Stimulated activated CD8-positive, alpha-beta memory T cell treated with anti-CD3 and anti-CD28 coated beads, Interleukin-15, amount 100 ng/mL, for 24 hours (primary cell): ENCODE measurements at regions not wholly inside any gene's neighbourhood (a gene's known extent, or its start where the extent isn't known, plus 50 kb on each side); places are given as distances from the start of the nearest gene placed in this dataset.

ENCODE experiments used
- DNase-seq: peaks from one replicate; pipeline ENCODE4 v3.0.0-alpha.2; 2020; ENCODE audit warnings: low read depth

- DNase-seq, result no peak
Observed at GRCh38 chr10:113326160-113327111, 226.4 kb upstream of the HABP2 start.

GRCh38 chr10:113329121-113329596 is 223.7 kb upstream of the HABP2 start:
- no peak for DNase-seq

- DNase-seq, result no peak
Observed at GRCh38 chr10:113331961-113332360, 220.9 kb upstream of the HABP2 start.

DNA sequence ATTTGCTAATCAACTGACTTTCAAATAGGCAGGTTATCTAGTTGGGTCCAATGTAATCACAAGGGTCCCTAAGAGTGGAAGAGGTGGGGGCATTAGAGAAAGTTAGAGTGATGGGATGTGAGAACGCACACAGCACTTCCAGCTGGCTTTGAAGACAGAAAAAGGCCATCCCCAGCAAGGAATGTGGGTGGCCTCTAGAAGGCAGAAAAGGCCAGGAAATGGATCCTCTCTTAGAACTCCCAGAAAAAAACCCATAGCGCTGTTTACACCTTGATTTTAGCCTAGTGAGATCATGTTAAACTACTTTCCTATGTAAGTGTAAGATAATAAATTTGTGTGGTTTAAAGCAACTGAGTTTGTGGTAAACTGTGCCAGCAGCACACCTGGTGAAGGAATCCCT is 219.5 kb upstream of the HABP2 start:
- no peak for DNase-seq

- DNase-seq, result no peak
Observed at GRCh38 chr10:113335592-113335991, 217.3 kb upstream of the HABP2 start.

- no peak for DNase-seq
Observed at GRCh38 chr10:113336549-113337130, 216.2 kb upstream of the HABP2 start.

DNA sequence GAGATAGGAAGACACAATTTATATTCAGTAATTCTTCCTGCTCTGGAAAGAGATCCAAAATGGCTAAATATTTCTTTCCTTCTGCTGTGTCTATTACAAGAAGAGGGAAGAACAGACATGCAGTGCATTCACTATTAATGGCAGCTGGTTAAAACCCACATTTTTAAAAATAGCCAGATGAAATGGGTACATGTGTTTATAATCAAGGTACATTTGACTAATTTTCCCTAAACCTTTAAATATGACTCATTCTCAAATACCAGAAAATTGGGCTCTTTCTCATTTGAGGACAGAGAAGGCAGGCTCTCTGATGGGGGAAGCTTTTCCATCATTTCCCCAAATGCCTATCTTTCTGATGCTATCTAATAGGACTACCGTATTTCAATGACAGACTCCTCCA is 215.7 kb upstream of the HABP2 start:
- DNase-seq, result no peak

DNA sequence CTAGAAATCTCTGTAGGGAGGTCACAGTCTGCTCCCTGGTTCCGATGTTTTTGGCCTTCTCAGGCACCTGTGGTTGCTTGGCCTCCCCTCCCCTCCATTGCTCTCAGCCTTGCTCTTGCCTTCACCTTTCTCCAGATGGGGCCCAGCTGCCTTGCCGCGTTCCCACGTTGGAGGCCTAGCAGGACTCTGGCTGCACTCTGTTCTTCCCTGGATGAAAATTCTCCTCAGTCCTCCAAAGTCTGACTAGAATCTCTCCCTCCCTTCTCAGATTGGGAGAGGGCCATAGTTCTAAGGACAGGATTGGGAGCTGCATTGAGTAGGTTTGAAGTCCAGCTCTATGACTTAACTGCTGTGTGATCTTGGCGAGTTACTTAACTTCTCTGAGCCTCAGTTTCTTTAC is 213.7 kb upstream of the HABP2 start:
- no peak for DNase-seq

DNA sequence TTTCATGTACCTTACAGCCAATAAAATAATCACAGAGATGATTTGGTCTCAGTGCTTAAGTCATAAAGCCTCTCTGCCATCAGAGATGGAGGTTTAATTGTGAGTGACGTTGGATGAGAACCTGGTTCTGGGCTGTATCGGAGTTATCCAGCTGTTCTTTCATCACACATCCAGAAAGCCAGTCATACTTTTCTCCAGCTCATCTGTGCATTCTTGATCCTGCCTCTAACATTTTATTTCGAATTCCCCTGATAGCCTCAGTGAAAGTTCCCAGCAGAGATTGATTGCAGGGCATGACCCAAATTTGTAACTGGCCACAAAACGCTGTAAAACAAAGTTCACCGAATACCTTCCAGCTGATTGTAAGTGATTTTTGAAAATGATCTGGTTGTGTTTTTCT is 212.6 kb upstream of the HABP2 start:
- no peak for DNase-seq

DNA sequence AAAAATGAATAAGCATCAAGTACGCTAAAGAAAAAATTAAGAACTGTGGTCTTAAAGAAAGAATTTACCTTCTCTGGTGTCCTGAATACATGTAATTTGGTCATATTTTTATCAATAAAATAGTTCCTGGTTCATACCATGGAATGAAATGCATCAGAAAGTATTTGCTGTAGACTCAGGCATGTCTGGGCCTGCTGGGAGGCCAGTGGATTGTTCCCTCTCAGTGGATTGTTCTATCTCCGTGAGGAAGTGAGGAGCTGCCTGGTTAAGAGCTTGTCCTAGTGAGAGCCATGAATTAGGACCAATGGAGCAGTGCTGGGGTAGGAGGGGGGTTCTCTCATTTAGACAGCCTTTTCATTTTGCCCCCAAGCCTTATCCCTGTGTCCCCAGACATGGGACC is 211.7 kb upstream of the HABP2 start:
- no peak for DNase-seq

GRCh38 chr10:113345826-113346624 is 206.8 kb upstream of the HABP2 start:
- DNase-seq, result no peak

DNA sequence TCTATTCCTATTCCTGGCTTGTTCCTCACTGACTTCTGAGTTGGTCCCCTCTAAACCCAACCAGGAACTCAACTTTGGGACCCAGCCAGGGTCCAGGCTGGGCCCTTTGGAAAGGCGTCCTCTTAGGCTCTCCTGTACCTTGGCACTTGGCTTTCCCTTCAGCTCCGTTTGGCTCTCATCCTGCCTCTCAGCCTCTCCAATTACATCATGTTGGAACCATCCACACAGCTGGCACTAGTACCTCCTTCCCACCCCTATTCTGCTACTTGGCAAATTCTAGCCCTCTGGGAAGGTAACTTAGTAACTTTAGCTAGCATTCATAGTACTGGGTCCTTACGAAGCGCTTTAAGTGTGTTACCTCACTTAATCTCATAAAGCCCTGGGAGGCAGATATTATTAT is 205.3 kb upstream of the HABP2 start:
- DNase-seq, result no peak

DNA sequence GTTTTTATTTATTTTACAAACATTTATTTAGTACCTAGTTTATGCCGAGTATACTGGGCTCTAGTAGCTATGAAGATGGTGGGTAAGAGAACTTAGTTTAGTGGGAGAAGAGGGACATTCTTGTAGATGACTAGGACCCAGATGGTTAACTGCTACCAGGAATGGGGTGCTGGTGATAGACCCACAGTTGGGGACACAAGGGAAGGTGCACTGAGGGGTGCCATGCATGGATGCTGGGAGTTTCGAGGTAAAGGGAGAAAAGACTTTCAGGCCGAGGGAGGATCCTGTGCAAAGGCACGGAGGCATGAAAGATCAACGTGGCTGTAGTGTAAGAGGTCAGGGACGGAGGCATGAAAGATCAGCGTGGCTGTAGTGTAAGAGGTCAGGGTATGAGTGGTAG is 204.2 kb upstream of the HABP2 start:
- DNase-seq, result no peak

DNA sequence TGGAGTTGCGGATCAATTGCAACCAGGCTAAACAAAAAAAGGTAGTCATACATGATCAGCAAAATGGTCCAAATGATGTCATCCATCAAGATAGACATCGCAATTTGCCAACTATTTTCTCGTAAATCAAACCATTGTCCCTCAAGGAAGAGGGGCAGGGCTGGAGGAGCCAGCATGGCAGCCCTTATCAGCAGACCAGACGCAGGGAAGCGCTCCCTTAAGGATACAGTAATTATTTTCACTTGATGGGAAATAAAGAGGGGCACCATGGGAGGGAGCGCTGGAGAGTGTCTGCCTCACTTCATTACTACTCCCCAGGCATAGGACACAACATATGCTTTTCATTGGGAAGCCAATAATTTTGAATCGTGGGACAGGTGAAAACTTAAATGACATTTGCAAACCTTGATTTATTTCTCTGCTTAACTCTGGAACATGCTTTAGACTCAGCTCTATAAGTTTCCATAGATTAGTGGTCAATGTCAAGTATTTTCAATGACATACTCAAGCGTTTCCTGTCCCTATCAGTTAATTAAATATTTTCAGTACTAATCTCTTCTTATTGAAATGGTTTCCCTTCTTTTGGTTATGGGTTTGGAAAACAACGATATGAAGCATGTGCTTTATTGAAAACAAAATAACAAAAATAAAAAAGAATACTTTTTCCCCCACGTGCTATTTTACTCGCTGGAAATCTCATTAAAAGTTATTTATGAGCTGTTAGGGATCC is 202.4 kb upstream of the HABP2 start:
- DNase-seq, result no peak

DNA sequence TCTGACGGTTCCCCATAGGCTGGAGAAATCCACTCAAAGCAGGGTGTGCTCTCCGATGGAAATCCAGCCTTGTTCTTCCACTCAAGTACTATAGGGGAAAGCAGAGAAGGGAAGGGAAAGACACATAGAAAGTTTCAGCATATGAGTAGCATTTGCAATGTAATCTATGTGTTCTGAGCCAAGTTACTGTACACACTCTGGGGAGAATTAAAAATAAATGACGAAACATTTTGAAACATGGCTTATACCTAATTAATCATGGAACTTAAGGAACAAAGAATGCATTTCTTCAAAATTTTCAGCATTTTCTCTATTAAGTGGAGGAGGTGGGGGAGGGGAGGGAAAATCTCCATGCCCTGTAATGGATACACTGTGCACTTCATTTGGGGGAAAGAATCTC is 198.1 kb upstream of the HABP2 start:
- no peak for DNase-seq

- no peak for DNase-seq
Observed at GRCh38 chr10:113356794-113357680, 195.8 kb upstream of the HABP2 start.

- DNase-seq, result no peak
Observed at GRCh38 chr10:113357681-113358300, 195.1 kb upstream of the HABP2 start.

DNA sequence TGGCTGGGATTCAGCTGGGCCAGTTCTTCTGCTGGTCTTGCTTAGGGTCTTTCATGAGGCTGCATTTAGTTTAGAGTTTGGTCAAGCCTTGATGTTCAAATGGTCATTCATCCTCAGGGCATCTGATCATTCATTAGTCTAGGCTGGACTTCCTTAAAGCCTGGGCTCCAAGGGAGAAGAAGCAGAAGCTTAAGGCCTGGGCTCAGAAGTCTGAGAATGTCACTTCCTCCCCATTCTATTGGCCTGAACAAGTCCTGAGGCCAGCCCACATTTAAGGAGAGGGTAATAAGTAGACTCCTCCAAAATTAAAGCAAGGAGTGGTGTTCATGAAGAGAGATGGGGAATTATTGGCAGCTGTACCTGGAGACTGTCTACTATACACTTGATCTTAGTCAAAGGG is 193.2 kb upstream of the HABP2 start:
- DNase-seq, result no peak

- no peak for DNase-seq
Observed at GRCh38 chr10:113360870-113361269, 192.0 kb upstream of the HABP2 start.

DNA sequence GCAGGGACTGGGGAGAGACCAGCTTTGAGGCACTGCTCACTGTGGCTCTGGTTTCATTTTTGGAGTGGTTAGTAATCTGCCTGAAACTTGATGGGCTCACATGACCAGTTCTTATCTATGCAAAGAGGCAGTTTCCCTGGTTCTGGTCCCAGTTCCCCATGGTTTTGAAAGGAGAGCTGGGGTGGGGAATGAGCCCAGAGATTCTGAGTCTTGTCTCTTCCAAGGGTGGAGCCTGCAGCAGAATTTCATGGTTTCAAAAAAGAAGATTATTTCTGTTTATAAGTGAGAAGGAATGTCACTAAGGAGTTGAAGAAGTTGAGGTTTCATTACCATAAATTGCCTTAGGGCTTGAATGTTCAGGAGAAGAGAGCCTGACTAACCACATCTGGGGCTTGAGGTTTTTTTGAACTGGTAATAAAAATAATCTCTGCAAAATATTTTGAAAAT is 190.2 kb upstream of the HABP2 start:
- DNase-seq, result no peak
